K562 (cell line): ENCODE measurements at regions not wholly inside any gene's neighbourhood (a gene's known extent, or its start where the extent isn't known, plus 50 kb on each side); places are given as distances from the start of the nearest gene placed in this dataset.

Experiments
- KAT2B ChIP-seq: IDR thresholded peaks from one replicate; pipeline ENCODE4 v1.6.1; 2012; ENCODE audit warnings: low read depth, mild to moderate bottlenecking, control low read depth, inconsistent platforms, low read length, moderate library complexity
- KDM4B ChIP-seq, 2 experiments: fragments of 450-650 bp in 1 of 2; sonication (generic) in 1 of 2; IDR thresholded peaks; 2 replicates each; pipeline ENCODE4 v1.6.1; 2016 to 2017; ENCODE audit warnings: borderline replicate concordance in 2 of 2, antibody characterized with exemption in 1 of 2, low read depth in 1 of 2, mild to moderate bottlenecking in 1 of 2
- PHF20 ChIP-seq: fragments of 450-650 bp; IDR thresholded peaks from 2 replicates; pipeline ENCODE4 v1.6.1; 2018; ENCODE audit not compliant: partially characterized antibody
- POU5F1 ChIP-seq: fragments of 150-350 bp; IDR thresholded peaks from 2 replicates; pipeline ENCODE4 v1.6.1; 2014; ENCODE audit warnings: borderline replicate concordance, low read length, low read depth, mild to moderate bottlenecking; ENCODE audit not compliant: partially characterized antibody
- PTRF ChIP-seq: fragments of 450-650 bp; IDR thresholded peaks from 2 replicates; pipeline ENCODE4 v1.6.1; 2016; ENCODE audit warnings: mild to moderate bottlenecking, missing genetic modification characterization, missing compliant biosample characterization
- SREBF1 ChIP-seq: fragments of 150-350 bp; IDR thresholded peaks from 2 replicates; pipeline ENCODE4 v1.6.1; 2014; ENCODE audit warnings: antibody characterized with exemption, low read depth, low read length, borderline replicate concordance
- TCFL5 ChIP-seq: fragments of 250-450 bp; sonication (Bioruptor Pico); conservative IDR thresholded peaks from 2 replicates; pipeline ENCODE4 v1.6.1; 2021; ENCODE audit warnings: mild to moderate bottlenecking, moderate library complexity, matching md5 sums
- ZNF589 ChIP-seq: fragments of 200-800 bp; sonication (Bioruptor generic); IDR thresholded peaks from 2 replicates; pipeline ENCODE4 v1.6.1; 2016; ENCODE audit warnings: low read depth, missing genetic modification characterization, missing compliant biosample characterization
- ZNF644 ChIP-seq: fragments of 200-800 bp; sonication (Bioruptor generic); IDR thresholded peaks from 2 replicates; pipeline ENCODE4 v1.6.1; 2016; ENCODE audit warnings: low read depth, missing genetic modification characterization, missing compliant biosample characterization
- ZNF76 ChIP-seq: fragments of 250-450 bp; sonication (Bioruptor Pico); IDR thresholded peaks from 2 replicates; pipeline ENCODE4 v1.4.0; 2020; ENCODE audit warnings: mild to moderate bottlenecking, moderate library complexity, borderline replicate concordance
- TF ChIP-seq, protein P1 (sequence below): sonication (generic); formaldehyde crosslinking; IDR thresholded peaks from 2 replicates; pipeline ENCODE4 v1.8.0; 2022; ENCODE audit warnings: missing genetic modification reagents, mild to moderate bottlenecking, borderline replicate concordance

DNA sequence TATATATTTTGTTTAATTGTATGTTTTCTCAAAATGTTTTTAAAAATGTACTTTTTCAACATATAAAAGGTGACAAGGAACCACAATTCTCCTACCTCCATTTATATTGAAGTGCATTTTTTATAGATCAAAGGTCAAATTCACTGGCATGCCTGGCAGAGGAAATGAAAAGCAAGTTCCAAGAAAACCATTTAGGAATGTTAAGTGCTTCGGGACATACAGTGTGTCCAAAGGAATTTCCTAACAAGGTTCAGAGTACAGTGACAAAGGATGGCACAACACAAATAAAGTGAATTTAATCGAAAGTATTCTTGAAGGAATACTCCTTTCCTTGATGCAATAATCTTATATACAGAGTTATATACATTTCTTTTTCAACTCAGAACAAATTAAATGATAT lies 242.3 kb downstream of the CCER1 start (continued):
- TF ChIP-seq KDM4B (IDR thresholded peaks at IDR 0.05; ENCODE audit: borderline replicate concordance in 2 of 2, low read depth in 1 of 2) (no peak), POU5F1 (no peak), ZNF644 (no peak), KAT2B (no peak), PTRF (tag) (no peak), SREBF1 (no peak), ZNF76 (no peak), PHF20 (no peak), ZNF589 (no peak), TCFL5 (no peak)
- TF ChIP-seq, protein P1, sequence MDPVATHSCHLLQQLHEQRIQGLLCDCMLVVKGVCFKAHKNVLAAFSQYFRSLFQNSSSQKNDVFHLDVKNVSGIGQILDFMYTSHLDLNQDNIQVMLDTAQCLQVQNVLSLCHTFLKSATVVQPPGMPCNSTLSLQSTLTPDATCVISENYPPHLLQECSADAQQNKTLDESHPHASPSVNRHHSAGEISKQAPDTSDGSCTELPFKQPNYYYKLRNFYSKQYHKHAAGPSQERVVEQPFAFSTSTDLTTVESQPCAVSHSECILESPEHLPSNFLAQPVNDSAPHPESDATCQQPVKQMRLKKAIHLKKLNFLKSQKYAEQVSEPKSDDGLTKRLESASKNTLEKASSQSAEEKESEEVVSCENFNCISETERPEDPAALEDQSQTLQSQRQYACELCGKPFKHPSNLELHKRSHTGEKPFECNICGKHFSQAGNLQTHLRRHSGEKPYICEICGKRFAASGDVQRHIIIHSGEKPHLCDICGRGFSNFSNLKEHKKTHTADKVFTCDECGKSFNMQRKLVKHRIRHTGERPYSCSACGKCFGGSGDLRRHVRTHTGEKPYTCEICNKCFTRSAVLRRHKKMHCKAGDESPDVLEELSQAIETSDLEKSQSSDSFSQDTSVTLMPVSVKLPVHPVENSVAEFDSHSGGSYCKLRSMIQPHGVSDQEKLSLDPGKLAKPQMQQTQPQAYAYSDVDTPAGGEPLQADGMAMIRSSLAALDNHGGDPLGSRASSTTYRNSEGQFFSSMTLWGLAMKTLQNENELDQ (CRISPR knock-in tag): no peak
